ENCODE measurements at regions not wholly inside any gene's neighbourhood (a gene's known extent, or its start where the extent isn't known, plus 50 kb on each side); places are given as distances from the start of the nearest gene placed in this dataset.

GRCh38 chr17:77316651-77317050 is 175.9 kb downstream of the SEC14L1 start (continued):
- TF ChIP-seq, protein P1, sequence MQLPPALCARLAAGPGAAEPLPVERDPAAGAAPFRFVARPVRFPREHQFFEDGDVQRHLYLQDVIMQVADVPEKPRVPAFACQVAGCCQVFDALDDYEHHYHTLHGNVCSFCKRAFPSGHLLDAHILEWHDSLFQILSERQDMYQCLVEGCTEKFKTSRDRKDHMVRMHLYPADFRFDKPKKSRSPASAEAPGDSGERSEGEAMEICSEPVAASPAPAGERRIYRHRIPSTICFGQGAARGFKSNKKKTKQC (CRISPR knock-in tag; IDR thresholded peaks at IDR 0.05), result no peak
- no peak for TF ChIP-seq NFYB (IDR thresholded peaks at IDR 0.05; ENCODE audit: extremely low read depth, insufficient read length)

DNA sequence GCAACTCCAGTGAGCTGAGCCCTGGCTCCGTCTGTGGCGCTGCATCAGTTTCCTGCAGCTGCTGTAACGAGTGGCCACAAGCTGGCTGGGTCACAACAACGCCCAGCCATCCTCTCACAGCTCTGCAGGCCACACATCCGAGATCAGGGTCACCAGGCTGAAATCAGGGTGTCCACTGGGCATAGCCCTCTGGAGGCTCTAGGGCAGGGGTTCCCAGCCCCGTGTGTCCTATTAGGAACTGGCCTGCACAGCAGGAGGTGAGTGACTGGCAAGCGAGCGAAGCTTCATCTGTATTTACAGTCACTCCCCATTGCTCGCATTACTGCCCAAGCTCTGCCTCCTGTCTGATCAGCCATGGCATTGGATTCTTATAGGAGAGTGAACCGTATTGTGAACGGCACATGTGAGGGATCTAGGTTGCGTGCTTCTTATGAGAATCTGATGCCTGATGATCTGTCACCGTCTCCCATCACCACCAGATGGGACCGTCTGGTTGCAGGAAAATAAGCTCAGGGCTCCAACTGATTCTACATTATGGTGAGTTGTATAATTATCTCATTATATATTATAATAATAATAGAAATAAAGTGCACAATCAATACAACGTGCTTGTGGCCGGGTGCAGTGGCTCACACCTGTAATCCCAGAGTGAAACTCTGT is 176.5 kb downstream of the SEC14L1 start:
- H3K79me2 ChIP-seq (ENCODE audit: control insufficient read depth, insufficient read depth, low read length), result peaks cover 28% of the 10 kb centered on the region
- H3K27me3 ChIP-seq (ENCODE audit: control insufficient read depth in 2 of 2, insufficient read depth in 2 of 2, low read length in 2 of 2), result peaks cover 0 to 2% of the 10 kb centered on the region in 2 experiments; a peak in 2 of 5 replicates
- 0 out of 4 replicates have a peak overlapping the region, but pooled peaks of 1 of the 2 experiments have one; percentile 31 for H3K9ac ChIP-seq (ENCODE audit: insufficient read depth in 1 of 2, low read depth in 2 of 2, low read length in 2 of 2)
- TF ChIP-seq ZNF12 (CRISPR knock-in tag; IDR thresholded peaks at IDR 0.05), result peak; percentile 89
- TF ChIP-seq GTF2E2 (tag; IDR thresholded peaks at IDR 0.05), result no peak
- intact Hi-C loops (cut with micrococcal nuclease), result no loop called here
- ATAC-seq (no peak), DNase-seq (ENCODE audit: extremely low read depth in 1 of 4, low spot score in 3 of 4) (no peak), FAIRE-seq (no peak)
- H3K27ac ChIP-seq (ENCODE audit: extremely low read depth, low read depth, low read length), result no peak overlapping the region
- no peak overlapping the region for H2AFZ ChIP-seq (ENCODE audit: low read depth, low read length)
- no peaks in the 10 kb centered on the region; the same call in 1 of the 2 replicates for H4K20me1 ChIP-seq (replicated peaks; ENCODE audit: control insufficient read depth, insufficient read depth, low read length)
- 72% methylated on average over 16 of the region's 16 CpGs for WGBS (ENCODE audit: insufficient coverage, low coverage, missing lambda C conversion rate)
- H3K9me3 ChIP-seq (replicated peaks; ENCODE audit: control insufficient read depth, insufficient read depth, low read depth, low read length), result no peaks in the 10 kb centered on the region
- in situ Hi-C loops (cut with MboI), result no loop called here
- H3K4me2 ChIP-seq (ENCODE audit: insufficient read depth, low read length), result no peak overlapping the region
- CTCF ChIA-PET (ENCODE audit: low intra/inter-chr PET ratio), result no interaction called here
- no peak overlapping the region for H3K4me3 ChIP-seq
- peaks cover 12 to 55% of the 10 kb centered on the region in 2 experiments; a peak in 4 of 5 replicates for H3K4me1 ChIP-seq (replicated peaks in 1 of 2; ENCODE audit: control insufficient read depth in 2 of 2, insufficient read depth in 2 of 2, low read length in 2 of 2)
- POLR2A ChIA-PET, result no interaction called here
- H3K36me3 ChIP-seq (ENCODE audit: control insufficient read depth, insufficient read depth, low read length), result no peaks in the 10 kb centered on the region
- no TSS peak for BruUV-seq (replicated peaks)
- no peaks in the 10 kb centered on the region for H3K9me1 ChIP-seq (ENCODE audit: control insufficient read depth, insufficient read depth, low read length)
